ENCODE measurements at regions not wholly inside any gene's neighbourhood (a gene's known extent, or its start where the extent isn't known, plus 50 kb on each side); places are given as distances from the start of the nearest gene placed in this dataset.

DNA sequence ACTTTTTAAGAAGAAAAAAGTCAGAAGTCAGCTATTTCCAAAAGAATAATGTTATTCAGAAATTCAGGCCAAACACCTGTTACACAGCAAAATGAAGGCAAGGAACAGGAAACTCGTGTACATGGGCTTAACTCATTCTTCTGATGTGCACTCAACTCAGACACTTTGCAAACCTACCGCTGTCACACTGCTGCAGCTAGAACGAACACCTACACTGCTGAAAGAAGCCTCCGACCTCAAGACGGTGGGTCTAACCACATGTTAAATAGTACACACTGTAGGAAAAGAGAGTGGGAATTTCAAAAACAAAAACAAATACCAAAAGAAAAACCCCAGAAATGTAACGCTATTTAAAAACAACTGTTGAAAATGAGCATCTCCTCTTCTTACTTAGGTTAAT is 384.5 kb downstream of the IRX1 start:
- DNase-seq (ENCODE audit: low read depth) = no peak
- TF ChIP-seq, protein P1, sequence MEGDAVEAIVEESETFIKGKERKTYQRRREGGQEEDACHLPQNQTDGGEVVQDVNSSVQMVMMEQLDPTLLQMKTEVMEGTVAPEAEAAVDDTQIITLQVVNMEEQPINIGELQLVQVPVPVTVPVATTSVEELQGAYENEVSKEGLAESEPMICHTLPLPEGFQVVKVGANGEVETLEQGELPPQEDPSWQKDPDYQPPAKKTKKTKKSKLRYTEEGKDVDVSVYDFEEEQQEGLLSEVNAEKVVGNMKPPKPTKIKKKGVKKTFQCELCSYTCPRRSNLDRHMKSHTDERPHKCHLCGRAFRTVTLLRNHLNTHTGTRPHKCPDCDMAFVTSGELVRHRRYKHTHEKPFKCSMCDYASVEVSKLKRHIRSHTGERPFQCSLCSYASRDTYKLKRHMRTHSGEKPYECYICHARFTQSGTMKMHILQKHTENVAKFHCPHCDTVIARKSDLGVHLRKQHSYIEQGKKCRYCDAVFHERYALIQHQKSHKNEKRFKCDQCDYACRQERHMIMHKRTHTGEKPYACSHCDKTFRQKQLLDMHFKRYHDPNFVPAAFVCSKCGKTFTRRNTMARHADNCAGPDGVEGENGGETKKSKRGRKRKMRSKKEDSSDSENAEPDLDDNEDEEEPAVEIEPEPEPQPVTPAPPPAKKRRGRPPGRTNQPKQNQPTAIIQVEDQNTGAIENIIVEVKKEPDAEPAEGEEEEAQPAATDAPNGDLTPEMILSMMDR (IDR thresholded peaks at IDR 0.05; ENCODE audit: control insufficient read depth, extremely low read depth, insufficient read depth) = no peak
- H3K4me3 ChIP-seq (ENCODE audit: low read depth, low read length) = no peak overlapping the region

- DNase-seq (ENCODE audit: low read depth) = no peak
- TF ChIP-seq, protein P1 (IDR thresholded peaks at IDR 0.05; ENCODE audit: control insufficient read depth, extremely low read depth, insufficient read depth) = no peak
- H3K4me3 ChIP-seq (ENCODE audit: low read depth, low read length) = no peak overlapping the region
These were observed 392.2 kb downstream of the IRX1 start for GRCh38 chr5:3987867-3988266.

GRCh38 chr5:3993856-3994473 is 398.3 kb downstream of the IRX1 start:
- H3K4me3 ChIP-seq (ENCODE audit: low read depth, low read length) = no peak overlapping the region
- no peak for DNase-seq (ENCODE audit: low read depth)
- TF ChIP-seq, protein P1 (IDR thresholded peaks at IDR 0.05; ENCODE audit: control insufficient read depth, extremely low read depth, insufficient read depth) = no peak

GRCh38 chr5:3994628-3995027 is 399.0 kb downstream of the IRX1 start:
- TF ChIP-seq, protein P1 (IDR thresholded peaks at IDR 0.05; ENCODE audit: control insufficient read depth, extremely low read depth, insufficient read depth) = no peak
- no peak for DNase-seq (ENCODE audit: low read depth)
- H3K4me3 ChIP-seq (ENCODE audit: low read depth, low read length) = no peak overlapping the region

DNA sequence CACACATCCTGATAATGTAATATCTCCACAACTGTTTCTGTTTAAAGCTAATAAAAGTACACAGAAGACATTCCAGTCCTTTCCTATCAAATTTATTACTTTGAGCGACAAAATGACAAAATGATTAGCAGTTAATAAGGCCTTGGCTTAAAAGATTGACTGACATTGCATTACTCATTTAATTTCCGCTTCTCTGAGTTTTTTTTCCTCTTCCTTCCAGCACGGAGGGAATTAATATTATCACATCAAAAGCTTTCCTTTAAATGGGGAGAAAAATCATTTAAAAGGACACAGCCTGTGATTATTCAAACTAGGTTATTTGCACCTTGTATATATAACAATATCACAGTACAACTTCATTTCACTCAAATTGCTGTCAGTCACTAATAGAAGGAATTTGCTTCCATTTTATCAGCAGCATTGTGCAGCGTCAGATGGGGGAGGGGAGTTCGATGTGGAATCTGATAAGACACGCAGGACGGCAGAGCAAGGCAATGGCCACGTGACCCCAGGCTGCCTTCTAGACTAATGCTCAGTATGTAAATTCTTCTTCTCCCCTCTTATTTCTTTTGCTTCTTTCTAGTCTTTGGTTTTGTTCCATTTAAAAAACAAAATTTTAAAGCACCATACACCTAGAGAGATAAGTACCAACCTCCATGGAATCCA is 400.5 kb downstream of the IRX1 start:
- no peak for DNase-seq (ENCODE audit: low read depth)
- H3K4me3 ChIP-seq (ENCODE audit: low read depth, low read length) = no peak overlapping the region
- TF ChIP-seq, protein P1 (IDR thresholded peaks at IDR 0.05; ENCODE audit: control insufficient read depth, extremely low read depth, insufficient read depth) = no peak

GRCh38 chr5:3996707-3997336 is 401.2 kb downstream of the IRX1 start:
- no peak for DNase-seq (ENCODE audit: low read depth)
- TF ChIP-seq, protein P1 (IDR thresholded peaks at IDR 0.05; ENCODE audit: control insufficient read depth, extremely low read depth, insufficient read depth) = no peak
- H3K4me3 ChIP-seq (ENCODE audit: low read depth, low read length) = no peak overlapping the region

Data from LNCaP clone FGC (cell line).